G401.6 (cell line): ENCODE measurements at regions not wholly inside any gene's neighbourhood (a gene's known extent, or its start where the extent isn't known, plus 50 kb on each side); places are given as distances from the start of the nearest gene placed in this dataset.
"Not testable (repeated sequence)": the region's sequence is repeated elsewhere in the genome, so short reads cannot be mapped to it uniquely, and the experiment has no call there.

Experiments used
- FAIRE-seq: peaks from 2 replicates; lab custom pipeline; 2012; peaks lifted over from hg19 to GRCh38; lab: Jason Lieb, UNC

- FAIRE-seq: no peak
Observed at GRCh38 chr2:122563781-122564180, 808.3 kb downstream of the TSN start.

- no peak for FAIRE-seq
Observed at GRCh38 chr2:122564843-122565242, 809.4 kb downstream of the TSN start.

- no peak for FAIRE-seq
Observed at GRCh38 chr2:122565364-122565763, 809.9 kb downstream of the TSN start.

GRCh38 chr2:122570641-122571040 lies 815.2 kb downstream of the TSN start:
- FAIRE-seq: no peak

GRCh38 chr2:122571471-122571870 lies 816.0 kb downstream of the TSN start:
- FAIRE-seq: not testable (repeated sequence)

- no peak for FAIRE-seq
Observed at GRCh38 chr2:122575076-122575475, 819.6 kb downstream of the TSN start.

- no peak for FAIRE-seq
Observed at GRCh38 chr2:122583159-122583917, 827.9 kb downstream of the TSN start.

- no peak for FAIRE-seq
Observed at GRCh38 chr2:122590524-122590923, 835.1 kb downstream of the TSN start.

- no peak for FAIRE-seq
Observed at GRCh38 chr2:122595065-122595464, 839.6 kb downstream of the TSN start.

- no peak for FAIRE-seq
Observed at GRCh38 chr2:122596598-122596997, 841.1 kb downstream of the TSN start.

- no peak for FAIRE-seq
Observed at GRCh38 chr2:122598784-122599183, 843.3 kb downstream of the TSN start.

GRCh38 chr2:122610948-122611609 lies 855.6 kb downstream of the TSN start:
- no peak for FAIRE-seq

- no peak for FAIRE-seq
Observed at GRCh38 chr2:122622934-122623333, 867.5 kb downstream of the TSN start.

GRCh38 chr2:122627388-122627787 lies 871.9 kb downstream of the TSN start:
- FAIRE-seq: no peak

GRCh38 chr2:122634256-122634655 lies 878.8 kb downstream of the TSN start:
- FAIRE-seq: no peak

- no peak for FAIRE-seq
Observed at GRCh38 chr2:122634920-122635319, 879.5 kb downstream of the TSN start.

- no peak for FAIRE-seq
Observed at GRCh38 chr2:122635686-122636085, 880.2 kb downstream of the TSN start.

GRCh38 chr2:122636097-122636496 lies 880.6 kb downstream of the TSN start:
- no peak for FAIRE-seq

- FAIRE-seq: no peak
Observed at GRCh38 chr2:122639176-122639575, 883.7 kb downstream of the TSN start.

GRCh38 chr2:122639711-122640110 lies 884.3 kb downstream of the TSN start:
- no peak for FAIRE-seq

GRCh38 chr2:122643725-122644329 lies 888.4 kb downstream of the TSN start:
- FAIRE-seq: no peak

GRCh38 chr2:122651236-122651635 lies 895.8 kb downstream of the TSN start:
- FAIRE-seq: no peak

GRCh38 chr2:122651780-122652179 lies 896.3 kb downstream of the TSN start:
- no peak for FAIRE-seq

- no peak for FAIRE-seq
Observed at GRCh38 chr2:122652670-122653069, 897.2 kb downstream of the TSN start.
